GM23248 (cell line): ENCODE measurements at regions not wholly inside any gene's neighbourhood (a gene's known extent, or its start where the extent isn't known, plus 50 kb on each side); places are given as distances from the start of the nearest gene placed in this dataset.

ENCODE experiments used
- DNase-seq: peaks from one replicate; pipeline ENCODE4 v3.0.0-alpha.2; 2015
- H2AFZ ChIP-seq: fragments of 200-600 bp; sonication (generic); 2 replicates; pipeline ENCODE4 v1.6.1; 2016; ENCODE audit warnings: antibody characterized with exemption
- H3F3A ChIP-seq: fragments of 200-600 bp; sonication (generic); 2 replicates; pipeline ENCODE4 v1.6.1; 2016; ENCODE audit warnings: mild to moderate bottlenecking, antibody characterized with exemption, mixed run types; ENCODE audit not compliant: insufficient read depth
- H3K27ac ChIP-seq: fragments of 200-600 bp; sonication (generic); 2 replicates; pipeline ENCODE4 v1.5.1; 2016; ENCODE audit warnings: mild to moderate bottlenecking
- H3K27me3 ChIP-seq: fragments of 200-600 bp; sonication (generic); replicated peaks from 2 replicates; pipeline ENCODE4 v1.6.1; 2016; ENCODE audit warnings: mild to moderate bottlenecking; ENCODE audit not compliant: insufficient read depth
- H3K36me3 ChIP-seq: fragments of 200-600 bp; sonication (generic); 2 replicates; pipeline ENCODE4 v1.6.1; 2016; ENCODE audit warnings: low read depth, mild to moderate bottlenecking
- H3K4me1 ChIP-seq: fragments of 200-600 bp; sonication (generic); 2 replicates; pipeline ENCODE4 v1.6.1; 2016; ENCODE audit warnings: mild to moderate bottlenecking; ENCODE audit not compliant: insufficient read depth
- H3K4me2 ChIP-seq: fragments of 200-600 bp; sonication (generic); one replicate; pipeline ENCODE4 v1.6.1; 2016; ENCODE audit warnings: mild to moderate bottlenecking; ENCODE audit not compliant: unreplicated experiment
- H3K4me3 ChIP-seq: fragments of 200-600 bp; sonication (generic); 2 replicates; pipeline ENCODE4 v1.5.1; 2016; ENCODE audit warnings: mild to moderate bottlenecking
- H3K79me2 ChIP-seq: fragments of 200-600 bp; sonication (generic); 2 replicates; pipeline ENCODE4 v1.6.1; 2016; ENCODE audit warnings: mild to moderate bottlenecking; ENCODE audit not compliant: insufficient read depth
- H3K9ac ChIP-seq: fragments of 200-600 bp; sonication (generic); 2 replicates; pipeline ENCODE4 v1.6.1; 2016; ENCODE audit warnings: mild to moderate bottlenecking
- H3K9me2 ChIP-seq: fragments of 200-600 bp; sonication (generic); 2 replicates; pipeline ENCODE4 v1.6.1; 2016; ENCODE audit warnings: mixed run types, mild to moderate bottlenecking, moderate library complexity; ENCODE audit not compliant: insufficient read depth
- H3K9me3 ChIP-seq: fragments of 200-600 bp; sonication (generic); one replicate; pipeline ENCODE4 v1.6.1; 2017; ENCODE audit warnings: low read depth
- H4K20me1 ChIP-seq: fragments of 200-600 bp; sonication (generic); 2 replicates; pipeline ENCODE4 v1.6.0; 2016; ENCODE audit not compliant: insufficient read depth
- EZH2 ChIP-seq: fragments of 200-600 bp; sonication (generic); IDR thresholded peaks from 2 replicates; pipeline ENCODE4 v1.6.1; 2018; ENCODE audit warnings: antibody characterized with exemption, mild to moderate bottlenecking; ENCODE audit not compliant: insufficient read depth, poor library complexity, severe bottlenecking
- EZH2phosphoT487 ChIP-seq: fragments of 200-600 bp; sonication (generic); IDR thresholded peaks from 2 replicates; pipeline ENCODE4 v1.6.1; 2018; ENCODE audit warnings: antibody characterized with exemption, moderate library complexity, mild to moderate bottlenecking, low read depth; ENCODE audit not compliant: insufficient read depth
- WGBS, 2 experiments: methylation state at CpG; one replicate each; pipeline ENCODE4 v1.1.6; 2015 to 2017; ENCODE audit warnings: low lambda C conversion rate in 2 of 2, low coverage in 1 of 2; ENCODE audit errors: missing lambda C conversion rate in 2 of 2; 5-methylcytosine and 5-hydroxymethylcytosine counted together
- in situ Hi-C: fragments of 300-500 bp; cut with MboI; formaldehyde crosslinking; loops from 2 replicates; pipeline ENCODE4 v1.15.0; 2020

DNA sequence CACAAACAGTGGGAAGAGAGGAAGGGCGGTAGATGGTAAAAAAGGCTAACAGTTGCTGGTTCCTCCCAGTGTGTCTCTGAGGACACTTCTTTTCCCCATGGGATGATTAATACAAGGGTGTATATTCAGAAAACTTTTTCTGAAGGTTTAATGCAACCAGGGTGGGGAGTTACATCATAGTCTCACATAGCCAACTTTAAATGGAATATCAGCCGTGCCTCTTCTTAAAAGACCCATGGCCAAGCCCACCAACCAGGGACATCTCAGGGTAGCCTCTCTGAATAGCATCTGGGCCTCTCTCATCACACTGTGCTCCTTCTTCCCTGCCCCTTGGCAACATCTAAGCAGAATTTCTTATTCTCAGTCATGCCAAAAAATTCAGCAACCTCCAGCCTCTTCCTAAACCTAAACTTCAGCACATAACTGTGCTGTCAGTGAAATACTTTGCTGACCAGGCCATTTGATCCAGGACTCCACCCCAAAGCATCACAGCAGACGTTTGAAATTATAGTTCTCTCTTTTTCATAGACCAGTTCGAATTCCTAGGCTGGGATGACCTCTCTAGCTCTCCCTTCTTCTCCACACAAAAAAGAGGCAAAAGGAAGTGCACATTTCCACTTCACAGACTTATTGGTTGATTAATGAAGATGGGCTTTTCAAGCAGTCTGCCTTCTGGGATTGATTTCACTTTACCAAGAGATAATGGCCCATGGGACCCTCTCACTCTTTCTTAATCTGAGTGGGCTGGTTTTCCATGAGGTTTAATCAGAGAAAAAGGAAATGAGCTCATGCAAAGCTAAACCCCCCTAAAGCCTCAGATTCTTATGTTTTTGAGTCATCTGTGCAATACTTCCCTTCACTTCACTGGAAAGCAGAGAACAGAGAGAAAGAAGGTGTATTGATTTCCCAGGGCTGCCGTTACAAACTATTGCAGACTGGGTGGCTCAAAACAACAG lies 85.1 kb upstream of the RAI14 start:
- TF ChIP-seq EZH2phosphoT487 (no peak), EZH2 (no peak)
- H3K9me2 ChIP-seq = no peaks in the 10 kb centered on the region
- peaks cover 45% of the 10 kb centered on the region for H3F3A ChIP-seq
- H3K9me3 ChIP-seq = no peaks in the 10 kb centered on the region
- H4K20me1 ChIP-seq = no peaks in the 10 kb centered on the region
- H3K4me3 ChIP-seq = peak overlapping the region; percentile 44
- no peaks in the 10 kb centered on the region for H3K79me2 ChIP-seq
- peak overlapping the region; percentile 49 for H2AFZ ChIP-seq
- no peaks in the 10 kb centered on the region for H3K36me3 ChIP-seq
- peak; percentile 79 for DNase-seq
- WGBS, 2 experiments = 2 to 3% methylated on average over 5 of the region's 5 CpGs
- peaks cover 33% of the 10 kb centered on the region for H3K4me1 ChIP-seq
- H3K27me3 ChIP-seq = no peaks in the 10 kb centered on the region
- H3K4me2 ChIP-seq = peak overlapping the region; percentile 76
- in situ Hi-C loops = no loop called here
- H3K27ac ChIP-seq = peak overlapping the region; percentile 89
- peak overlapping the region; percentile 66 for H3K9ac ChIP-seq

DNA sequence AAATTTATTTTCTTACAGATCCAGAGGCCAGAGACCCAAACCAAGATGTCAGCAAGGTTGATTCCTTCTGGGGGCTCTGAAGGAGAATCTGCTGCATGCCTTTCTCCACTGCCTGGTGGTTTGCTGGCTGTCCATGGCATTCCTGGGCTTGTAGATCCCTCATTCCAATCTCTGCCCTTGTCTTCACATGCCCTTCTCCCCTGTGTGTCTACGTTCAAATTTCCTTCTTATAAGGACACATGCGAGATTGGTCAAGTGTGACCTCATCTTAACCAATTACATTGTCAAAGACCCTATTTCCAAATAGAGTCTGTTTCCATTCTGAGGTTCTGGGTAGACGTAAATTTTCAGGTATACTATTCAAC lies 84.5 kb upstream of the RAI14 start:
- Histone ChIP-seq H3K27ac (peak overlapping the region; percentile 89), H3K4me3 (peak overlapping the region; percentile 44), H3K4me2 (peak overlapping the region; percentile 76), H3K9ac (peak overlapping the region; percentile 66), H3K9me2 (no peaks in the 10 kb centered on the region), H4K20me1 (no peaks in the 10 kb centered on the region), H3K4me1 (peaks cover 33% of the 10 kb centered on the region), H3K27me3 (no peaks in the 10 kb centered on the region), H2AFZ (peak overlapping the region; percentile 49; the same call in 1 of the 2 replicates), H3K79me2 (no peaks in the 10 kb centered on the region), H3K36me3 (no peaks in the 10 kb centered on the region), H3F3A (peaks cover 45% of the 10 kb centered on the region), H3K9me3 (no peaks in the 10 kb centered on the region)
- TF ChIP-seq EZH2phosphoT487 = no peak
- no peak for TF ChIP-seq EZH2
- 42 to 47% methylated on average over 3 of the region's 3 CpGs for WGBS, 2 experiments
- in situ Hi-C loops = no loop called here
- peak; percentile 64 for DNase-seq

DNA sequence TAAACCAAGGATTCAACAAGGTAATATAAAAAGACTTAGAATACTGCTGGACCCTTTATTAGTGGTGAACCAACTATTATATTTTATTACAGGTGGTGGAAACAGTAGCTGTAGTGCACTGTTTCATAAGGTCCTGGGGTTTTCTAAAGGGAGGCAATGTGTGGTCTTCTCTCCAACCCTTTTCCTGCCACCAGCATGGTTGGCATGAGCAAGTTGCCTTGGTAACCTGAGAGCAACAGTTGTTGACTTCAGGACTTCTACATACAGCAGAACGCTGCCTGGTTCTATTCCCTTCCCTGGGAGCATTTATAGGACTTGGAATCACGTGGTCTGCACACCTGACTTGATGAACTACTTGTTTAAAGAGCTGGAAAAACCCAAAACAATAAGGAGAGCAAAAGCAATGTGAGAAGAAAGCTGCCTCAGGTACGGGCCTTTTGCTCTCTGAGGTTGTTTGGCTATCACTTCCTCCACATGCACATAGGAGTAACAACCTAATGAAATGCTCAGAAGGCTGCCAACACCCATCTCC lies 81.1 kb upstream of the RAI14 start:
- H3K36me3 ChIP-seq = no peaks in the 10 kb centered on the region
- no peak overlapping the region for H2AFZ ChIP-seq
- H3K9ac ChIP-seq = no peak overlapping the region
- WGBS, 2 experiments = 67 to 72% methylated on average over 3 of the region's 3 CpGs
- TF ChIP-seq EZH2 = no peak
- TF ChIP-seq EZH2phosphoT487 = no peak
- no peaks in the 10 kb centered on the region for H3K9me2 ChIP-seq
- H3K9me3 ChIP-seq = no peaks in the 10 kb centered on the region
- no peaks in the 10 kb centered on the region for H4K20me1 ChIP-seq
- H3K4me3 ChIP-seq = no peak overlapping the region
- in situ Hi-C loops = no loop called here
- no peak for DNase-seq
- H3F3A ChIP-seq = peaks cover 35% of the 10 kb centered on the region
- H3K4me1 ChIP-seq = peaks cover 30% of the 10 kb centered on the region
- H3K4me2 ChIP-seq = no peak overlapping the region
- H3K27ac ChIP-seq = no peak overlapping the region
- no peaks in the 10 kb centered on the region for H3K79me2 ChIP-seq
- no peaks in the 10 kb centered on the region for H3K27me3 ChIP-seq

DNA sequence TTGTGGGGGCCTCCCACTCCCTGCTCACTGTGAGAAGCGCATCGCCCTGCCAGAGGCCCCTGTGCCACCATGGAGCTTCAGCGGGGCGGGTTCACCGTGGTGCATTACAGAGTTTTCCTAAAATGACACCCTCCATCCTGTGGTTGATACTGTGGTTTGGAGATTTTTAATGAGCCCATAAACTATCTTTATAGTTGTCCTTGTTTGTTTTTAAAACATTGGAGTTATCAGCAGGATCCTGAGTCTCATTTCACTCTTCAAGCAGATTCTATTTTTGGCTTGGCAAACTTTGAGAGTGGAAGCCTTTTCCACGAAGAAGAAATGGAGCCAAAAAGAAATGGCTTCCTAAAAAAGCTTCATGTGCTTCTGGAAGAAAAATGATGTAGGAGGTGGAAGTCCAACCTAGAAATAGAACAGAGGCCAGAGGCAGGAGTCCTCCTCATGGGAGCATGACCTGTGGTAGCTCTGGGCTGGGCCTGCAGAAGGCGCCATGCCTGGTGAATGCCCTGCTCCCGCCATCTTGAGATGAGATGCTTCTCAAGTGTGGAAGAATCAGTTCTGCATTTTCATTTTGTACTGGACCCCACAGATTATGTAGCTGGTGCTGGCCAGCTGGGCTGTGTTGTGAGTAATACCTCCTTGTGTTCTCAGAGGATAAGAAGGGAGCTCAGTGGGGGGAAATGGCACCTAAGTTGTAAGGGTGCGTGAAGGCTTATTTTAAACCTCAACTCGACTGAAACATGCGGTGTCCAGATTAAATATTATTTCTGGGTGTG lies 79.0 kb upstream of the RAI14 start:
- Histone ChIP-seq H3F3A (peaks cover 15% of the 10 kb centered on the region), H3K27me3 (no peaks in the 10 kb centered on the region), H3K36me3 (no peaks in the 10 kb centered on the region), H3K9me3 (no peaks in the 10 kb centered on the region), H4K20me1 (no peaks in the 10 kb centered on the region), H3K9me2 (no peaks in the 10 kb centered on the region), H3K79me2 (no peaks in the 10 kb centered on the region), H3K27ac (no peak overlapping the region), H3K4me1 (peaks cover 9% of the 10 kb centered on the region), H3K4me3 (no peak overlapping the region), H2AFZ (no peak overlapping the region), H3K9ac (no peak overlapping the region), H3K4me2 (no peak overlapping the region)
- no peak for TF ChIP-seq EZH2
- no peak for TF ChIP-seq EZH2phosphoT487
- DNase-seq = no peak
- WGBS, 2 experiments = 88 to 90% methylated on average over 11 of the region's 11 CpGs
- in situ Hi-C loops = no loop called here
